ENCODE measurements at regions not wholly inside any gene's neighbourhood (a gene's known extent, or its start where the extent isn't known, plus 50 kb on each side); places are given as distances from the start of the nearest gene placed in this dataset.
A peak's percentile ranks its signal among the peaks of the same experiment; 100 is the strongest.

DNA sequence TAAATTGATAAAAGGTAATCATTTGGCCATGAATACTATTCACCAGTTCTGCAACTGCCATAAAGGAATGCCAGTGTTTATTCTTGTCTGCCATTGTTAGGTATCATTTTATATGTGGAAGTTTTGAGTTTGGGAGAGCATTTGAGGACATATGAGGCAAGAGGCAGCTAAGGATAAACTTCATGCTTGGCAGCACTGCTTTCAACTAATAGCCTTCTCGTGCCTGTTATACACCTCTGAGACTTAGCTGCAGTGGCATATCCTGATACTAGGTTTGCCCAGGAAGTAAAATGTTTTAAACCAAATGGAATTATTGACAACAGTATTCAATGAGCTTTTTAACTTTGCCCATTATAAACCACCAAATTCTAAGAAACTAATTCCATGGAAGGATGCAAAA is 126.0 kb upstream of the DPH6 start:
- TF ChIP-seq REST (IDR thresholded peaks at IDR 0.05; ENCODE audit: insufficient read depth in 1 of 2, low read depth in 2 of 2, low read length in 2 of 2) (no peak), FOXP2 (optimal IDR thresholded peaks at IDR 0.05; ENCODE audit: borderline replicate concordance, extremely low read depth, extremely low read length, insufficient read depth) (no peak), POLR2AphosphoS5 (IDR thresholded peaks at IDR 0.05; ENCODE audit: low read depth, low read length) (no peak), SIN3A (IDR thresholded peaks at IDR 0.05; ENCODE audit: borderline replicate concordance, insufficient read depth, low read length) (no peak), TAF1 (IDR thresholded peaks at IDR 0.05; ENCODE audit: borderline replicate concordance, insufficient read depth, low read length) (no peak)

DNA sequence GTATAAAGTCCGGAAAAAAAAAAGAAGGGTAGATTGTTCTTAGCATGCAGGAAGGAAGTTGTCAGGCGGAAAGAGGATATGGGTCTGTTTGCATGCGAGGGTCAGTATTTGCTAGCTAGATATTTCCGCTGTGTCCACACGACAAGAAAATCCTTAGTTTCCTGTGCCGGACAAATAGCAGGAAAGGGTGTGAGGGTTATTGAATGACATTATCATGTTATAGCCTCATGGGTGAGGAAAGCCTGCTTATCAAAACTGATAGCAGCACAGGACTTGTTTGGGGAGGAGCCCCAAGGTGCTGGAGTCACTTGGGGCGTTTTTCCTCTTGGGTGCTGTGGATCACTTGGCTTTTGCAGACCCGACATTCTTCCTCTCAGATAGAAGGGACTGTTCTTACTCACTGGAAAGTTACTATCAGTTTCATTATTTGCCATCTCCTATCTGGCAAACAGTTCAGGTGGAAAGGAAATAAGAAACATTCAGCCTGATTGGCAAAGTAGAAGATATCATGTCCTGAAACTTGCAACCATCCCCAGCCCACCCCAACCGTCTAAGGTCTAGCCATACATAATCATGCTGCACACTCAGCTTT is 127.2 kb upstream of the DPH6 start:
- TF ChIP-seq REST (IDR thresholded peaks at IDR 0.05; ENCODE audit: insufficient read depth in 1 of 2, low read depth in 2 of 2, low read length in 2 of 2) (peak in 1 of 2 experiments; percentile 60; a peak in 1 of 4 replicates), SIN3A (IDR thresholded peaks at IDR 0.05; ENCODE audit: borderline replicate concordance, insufficient read depth, low read length) (no peak)

DNA sequence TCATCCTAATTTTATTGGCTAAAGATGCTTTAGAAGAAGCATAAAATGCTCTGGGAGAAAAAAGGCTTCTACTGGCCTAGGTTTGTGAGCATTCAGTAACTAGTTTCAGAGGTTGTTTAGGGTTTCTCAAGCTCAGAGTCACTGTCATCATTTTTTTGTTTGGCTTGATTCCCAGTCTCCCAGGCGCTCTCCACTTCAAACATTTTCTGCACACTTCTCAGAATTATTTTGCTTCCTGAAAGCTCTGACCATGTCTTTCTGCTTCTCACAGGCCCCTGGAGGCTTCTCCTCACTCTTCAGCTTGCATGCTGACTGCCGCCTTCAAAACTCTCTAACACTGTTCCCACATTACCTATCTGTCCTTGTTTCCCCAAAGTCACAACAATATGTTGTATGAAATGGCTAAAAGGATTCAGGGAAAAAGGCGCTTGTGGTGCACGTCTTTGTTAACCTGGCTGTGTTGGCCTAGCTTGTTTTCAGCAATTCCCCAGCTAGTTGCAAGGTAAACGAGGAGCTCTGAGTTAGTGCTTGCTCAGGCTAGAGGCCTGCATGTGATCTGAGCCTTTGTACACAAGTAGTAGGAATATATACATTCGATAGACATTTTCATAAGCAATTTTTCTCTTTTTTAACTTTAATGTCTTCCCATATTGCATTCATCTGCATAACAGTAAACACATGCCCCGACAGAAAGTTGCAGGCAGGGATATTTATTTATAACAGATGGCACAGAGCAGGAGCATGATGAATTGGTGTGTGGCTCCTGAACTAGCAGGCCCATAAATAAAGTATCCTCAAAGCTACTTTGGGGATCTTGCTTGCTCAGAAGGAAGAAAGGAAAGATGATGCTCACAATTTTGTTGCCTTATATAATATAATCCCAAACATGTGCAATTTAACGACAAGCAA is 129.2 kb upstream of the DPH6 start:
- TF ChIP-seq SIN3A (IDR thresholded peaks at IDR 0.05; ENCODE audit: borderline replicate concordance, insufficient read depth, low read length) (no peak), TAF1 (IDR thresholded peaks at IDR 0.05; ENCODE audit: borderline replicate concordance, insufficient read depth, low read length) (no peak), FOXP2 (optimal IDR thresholded peaks at IDR 0.05; ENCODE audit: borderline replicate concordance, extremely low read depth, extremely low read length, insufficient read depth) (no peak), POLR2AphosphoS5 (IDR thresholded peaks at IDR 0.05; ENCODE audit: low read depth, low read length) (no peak), REST (IDR thresholded peaks at IDR 0.05; ENCODE audit: insufficient read depth in 1 of 2, low read depth in 2 of 2, low read length in 2 of 2) (no peak)

DNA sequence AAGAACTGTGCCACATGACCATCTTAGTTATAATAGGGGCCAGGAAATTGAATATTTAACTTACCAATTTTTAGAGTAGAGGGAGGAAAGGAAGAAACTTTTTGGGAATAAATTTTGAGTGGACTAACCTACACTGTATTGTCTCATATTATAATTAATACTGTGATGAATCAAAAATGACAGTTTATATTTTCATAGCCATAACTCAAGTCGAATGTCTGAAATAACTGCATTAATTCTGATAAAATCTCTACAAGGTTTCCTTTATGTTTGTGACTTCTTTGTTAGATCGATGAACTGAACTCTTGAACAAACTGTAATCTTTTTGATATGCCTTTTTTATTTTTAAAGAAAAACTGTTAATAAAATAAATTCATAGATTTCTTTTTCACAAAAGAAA is 132.8 kb upstream of the DPH6 start:
- TF ChIP-seq SIN3A (IDR thresholded peaks at IDR 0.05; ENCODE audit: borderline replicate concordance, insufficient read depth, low read length): no peak
- TF ChIP-seq REST (IDR thresholded peaks at IDR 0.05; ENCODE audit: insufficient read depth in 1 of 2, low read depth in 2 of 2, low read length in 2 of 2): no peak
- TF ChIP-seq TAF1 (IDR thresholded peaks at IDR 0.05; ENCODE audit: borderline replicate concordance, insufficient read depth, low read length): no peak
- TF ChIP-seq FOXP2 (optimal IDR thresholded peaks at IDR 0.05; ENCODE audit: borderline replicate concordance, extremely low read depth, extremely low read length, insufficient read depth): no peak
- no peak for TF ChIP-seq POLR2AphosphoS5 (IDR thresholded peaks at IDR 0.05; ENCODE audit: low read depth, low read length)
